Head of caudate nucleus (tissue), 42 donors: ENCODE measurements at regions not wholly inside any gene's neighbourhood (a gene's known extent, or its start where the extent isn't known, plus 50 kb on each side); places are given as distances from the start of the nearest gene placed in this dataset.
A peak's percentile ranks its signal among the peaks of the same experiment; 100 is the strongest.

ENCODE experiments used
- DNase-seq, 42 donors: peaks; one replicate each; pipeline versions ENCODE4 v3.0.0 to v3.0.0-alpha.2; 2020 to 2021; ENCODE audit warnings: mixed read lengths in 7 of 42
- intact Hi-C: fragments of 100-400 bp; cut with DNase I; formaldehyde crosslinking; loops from one replicate; pipeline ENCODE4 v1.15.0; 2022

DNA sequence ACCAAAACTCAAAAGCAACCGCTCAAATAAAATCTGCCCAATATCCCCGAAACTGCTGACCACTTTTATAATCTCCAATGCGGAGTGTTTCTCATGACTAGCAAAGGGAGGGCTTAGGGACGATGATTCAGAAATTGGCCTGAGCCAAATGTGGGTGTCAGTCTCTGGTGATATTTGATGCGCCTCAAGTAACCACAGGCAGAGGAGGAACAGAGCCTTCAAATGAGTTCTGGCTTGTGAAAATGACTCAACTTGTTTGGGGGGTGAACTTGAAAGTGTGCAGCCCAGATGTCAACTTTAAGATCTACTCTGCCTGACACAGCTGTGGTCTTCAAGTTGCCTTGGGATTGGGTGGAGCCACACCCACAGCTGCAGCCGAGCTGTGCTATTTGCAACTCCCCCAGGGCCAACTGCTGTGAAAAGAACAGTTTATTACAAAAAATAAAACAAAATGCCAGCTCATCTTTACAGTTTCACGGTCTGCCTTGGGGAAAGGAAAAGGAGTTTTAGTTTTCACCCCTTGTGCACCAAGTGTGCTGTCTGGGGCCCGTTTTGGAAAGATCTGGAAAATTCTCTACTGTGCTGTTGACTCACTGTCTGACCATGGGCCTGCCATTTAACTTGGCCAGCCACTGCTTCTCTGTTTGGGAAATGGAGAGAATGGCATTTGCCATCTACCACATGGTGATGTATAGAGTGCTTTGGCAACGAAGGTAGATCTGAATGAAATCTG, 222.1 kb downstream of the MTX2 start:
- intact Hi-C loops: loop anchor here (10.0 kb wide), 1 partner anchor 1863 kb away; no protein-coding TSS in a partner anchor
- DNase-seq: peak in 1 of 42 donors; percentile 17

DNA sequence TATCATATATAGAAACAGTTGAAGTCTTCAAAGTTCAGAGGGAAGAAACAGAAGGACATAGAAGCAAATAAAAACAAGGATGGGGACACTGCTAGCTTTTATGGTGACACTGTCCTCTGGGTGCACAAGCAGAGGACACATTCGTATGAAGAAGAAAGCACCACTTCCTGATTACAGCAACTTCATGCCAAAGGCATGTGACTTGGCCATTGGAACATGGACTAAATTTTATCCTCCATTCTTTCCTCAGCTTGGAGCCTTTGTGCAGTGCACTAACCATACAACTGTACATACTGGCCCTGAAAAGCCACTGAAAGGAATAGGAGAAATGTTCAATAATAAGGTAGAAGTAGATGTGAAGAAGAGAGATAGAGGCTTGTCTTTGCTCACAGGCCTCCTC, 223.3 kb downstream of the MTX2 start:
- no peak for DNase-seq
- intact Hi-C loops: loop anchor here (10.0 kb wide), 1 partner anchor 1862 kb away; no protein-coding TSS in a partner anchor

DNA sequence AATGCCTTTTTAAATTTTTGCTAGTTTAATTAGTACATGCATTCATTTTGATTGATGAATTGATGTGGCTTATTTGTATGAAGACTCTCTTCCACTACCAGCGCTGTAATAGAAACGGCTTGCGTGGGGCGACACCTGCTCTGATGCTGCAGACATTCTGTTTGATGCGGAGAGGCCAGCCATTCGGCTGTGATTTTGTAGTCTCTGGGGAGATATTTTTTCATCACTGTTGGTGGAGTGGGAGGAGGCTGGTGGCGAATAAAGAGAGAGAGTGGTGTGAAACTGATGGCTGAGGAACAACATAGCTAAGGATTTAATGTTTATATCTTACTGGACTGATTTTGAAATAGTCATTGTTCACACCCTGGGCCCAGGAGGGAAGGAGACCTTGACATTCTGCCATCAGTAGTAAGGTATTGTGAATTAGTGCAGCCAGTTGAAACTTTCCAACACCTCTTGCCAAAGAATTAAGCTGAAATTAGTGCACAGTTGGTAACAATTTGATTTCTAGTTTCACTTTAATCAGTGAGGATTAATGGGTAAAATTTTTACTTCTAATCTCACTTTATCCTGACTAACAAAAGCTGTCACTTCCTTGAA, 224.1 kb downstream of the MTX2 start:
- intact Hi-C loops: loop anchor here (10.0 kb wide), 1 partner anchor 1861 kb away; no protein-coding TSS in a partner anchor
- DNase-seq: peak in 24 of 42 donors; percentile 7 to 63 (median 29)

DNA sequence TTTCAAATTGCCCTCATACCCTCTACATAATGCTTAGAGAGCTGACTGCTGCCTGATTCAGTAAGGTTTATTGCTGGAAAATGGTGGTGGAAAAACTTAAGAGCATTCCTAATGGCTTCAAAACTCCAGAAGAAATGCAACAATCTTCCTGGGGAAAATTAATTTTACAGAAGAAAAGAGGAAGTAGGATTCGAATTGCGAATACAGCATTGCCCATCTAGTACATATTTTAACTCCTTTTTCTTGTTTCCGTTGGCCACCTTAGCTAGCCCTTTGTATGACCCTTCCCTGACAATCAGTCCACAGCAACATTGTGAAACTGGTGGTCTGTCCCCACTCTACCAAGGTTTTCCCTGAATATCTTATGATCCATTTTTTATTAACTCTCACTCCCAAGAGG, 224.7 kb downstream of the MTX2 start:
- intact Hi-C loops: loop anchor here (10.0 kb wide), 1 partner anchor 1861 kb away; no protein-coding TSS in a partner anchor
- no peak for DNase-seq

DNA sequence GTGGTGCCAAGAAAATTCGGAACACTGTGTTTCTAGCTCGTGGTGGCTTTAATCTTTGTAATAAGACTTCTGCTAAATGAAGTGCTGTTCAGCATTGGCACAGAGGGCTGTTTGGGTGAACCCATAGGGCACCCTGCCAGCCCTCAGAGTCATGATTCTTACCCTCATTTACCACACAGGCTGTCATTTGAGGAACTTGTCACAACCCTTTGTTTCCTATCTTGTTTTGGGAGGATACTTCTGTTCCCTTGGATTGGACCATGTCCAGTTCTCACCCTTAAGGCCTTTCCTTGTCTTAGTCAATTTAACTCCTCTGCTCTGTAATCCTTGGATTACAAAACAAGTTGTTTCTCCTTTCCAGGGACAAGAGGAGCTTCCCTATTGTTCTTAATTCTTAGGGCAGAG, 225.7 kb downstream of the MTX2 start:
- peak in 39 of 42 donors; percentile 10 to 71 (median 46) for DNase-seq
- intact Hi-C loops: loop anchor here (10.0 kb wide), 1 partner anchor 1860 kb away; no protein-coding TSS in a partner anchor

DNA sequence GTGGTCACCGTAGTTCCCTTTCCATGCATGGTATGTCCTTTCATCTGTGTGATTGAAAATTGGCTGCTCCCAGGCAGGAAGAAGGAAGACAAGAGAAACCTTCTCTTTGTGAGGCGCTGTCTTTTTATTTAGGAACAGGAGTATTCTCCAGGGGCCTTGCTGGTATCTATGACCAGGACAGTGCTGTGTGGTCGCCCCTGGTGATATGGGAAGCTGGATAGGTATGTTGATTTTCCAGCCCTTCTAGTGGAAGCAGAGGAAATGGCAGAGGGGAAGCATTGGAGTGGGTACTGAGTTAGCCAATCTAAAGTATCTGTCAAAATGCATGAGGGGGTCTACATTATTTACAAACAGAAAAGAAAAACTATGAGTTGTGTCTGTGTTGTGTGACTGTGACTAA, 226.6 kb downstream of the MTX2 start:
- intact Hi-C loops: loop anchor here (10.0 kb wide), 1 partner anchor 1859 kb away; no protein-coding TSS in a partner anchor

DNA sequence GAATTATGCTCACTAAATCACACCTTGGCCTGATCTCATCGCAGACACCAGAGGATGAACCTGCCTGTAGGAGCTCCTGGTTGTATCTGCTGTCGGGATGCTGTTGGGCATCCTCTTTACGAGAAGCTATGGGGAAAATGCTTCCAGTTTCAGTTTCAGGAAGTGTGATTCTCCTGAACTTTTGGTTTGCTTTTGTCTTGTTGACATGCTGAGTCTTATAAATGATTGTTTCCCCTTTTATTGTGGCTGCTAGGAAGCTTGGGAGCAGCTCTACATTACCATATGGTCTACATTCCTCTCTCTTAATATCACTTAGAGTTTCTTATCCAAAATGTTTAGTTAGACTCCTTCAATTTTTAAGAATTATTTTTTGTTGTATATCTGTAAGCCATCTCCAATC, 227.5 kb downstream of the MTX2 start:
- intact Hi-C loops: loop anchor here (10.0 kb wide), 1 partner anchor 1858 kb away; no protein-coding TSS in a partner anchor
- DNase-seq: no peak

More for the DNA sequence above, 226.6 kb downstream of the MTX2 start:
- no peak for DNase-seq

DNA sequence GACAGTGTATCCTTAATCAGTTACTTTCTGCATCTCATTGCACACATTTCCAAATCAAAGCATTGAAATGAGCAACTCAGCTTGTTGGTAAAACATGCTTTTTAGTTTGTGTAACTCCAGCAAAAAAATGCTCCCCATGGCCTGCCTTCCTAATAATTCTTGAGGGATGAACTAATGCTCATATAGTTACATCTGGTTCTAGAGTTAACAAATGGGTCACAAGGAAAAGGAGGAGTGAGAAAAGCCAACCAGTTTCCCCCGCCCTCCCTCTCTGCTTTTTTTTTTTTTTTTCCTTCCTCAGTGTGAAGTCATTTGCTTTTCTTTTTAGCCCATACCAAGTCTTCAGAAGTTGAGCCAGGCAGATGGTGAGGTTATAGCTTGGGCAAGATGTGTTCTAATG, 231.7 kb downstream of the MTX2 start:
- intact Hi-C loops: no loop called here
- DNase-seq: no peak

DNA sequence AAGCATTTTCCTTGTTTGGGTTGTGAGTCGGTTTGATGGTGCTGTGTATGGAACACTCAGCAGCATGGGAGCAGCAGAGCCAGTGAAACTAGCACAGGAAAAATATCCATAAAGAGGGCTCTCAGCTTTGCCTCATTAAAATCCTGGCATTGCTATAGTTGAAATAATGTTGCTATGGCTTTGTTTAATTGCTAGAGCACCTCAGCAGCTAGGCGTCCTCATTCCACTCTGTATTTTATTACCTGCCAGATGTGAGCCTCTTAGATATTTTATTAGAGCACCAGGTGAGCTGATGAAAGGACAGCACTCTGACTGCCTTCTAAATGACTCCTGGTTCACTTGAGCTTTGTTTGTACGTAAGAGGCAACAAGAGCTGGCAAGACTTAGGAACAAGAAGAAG, 232.4 kb downstream of the MTX2 start:
- DNase-seq: no peak
- intact Hi-C loops: no loop called here

DNA sequence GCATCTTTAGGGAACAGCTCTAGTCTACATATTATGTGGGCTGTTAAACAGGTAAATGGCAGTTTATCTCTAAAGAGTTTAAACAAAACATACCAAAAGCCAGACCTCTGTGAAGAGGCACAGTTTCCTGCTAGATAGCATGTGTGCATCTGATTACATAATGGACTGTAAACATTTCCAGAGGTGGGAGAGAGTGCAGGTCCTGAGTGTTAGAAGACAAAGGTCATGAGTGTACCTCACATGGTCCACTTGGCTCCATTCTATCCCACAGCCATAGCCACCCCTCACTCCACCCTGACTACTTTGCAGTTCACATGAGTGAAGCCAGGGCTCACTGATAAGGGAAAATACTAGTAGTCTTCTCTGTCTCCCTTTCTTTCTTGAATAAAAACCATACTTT, 233.4 kb downstream of the MTX2 start:
- DNase-seq: no peak

DNA sequence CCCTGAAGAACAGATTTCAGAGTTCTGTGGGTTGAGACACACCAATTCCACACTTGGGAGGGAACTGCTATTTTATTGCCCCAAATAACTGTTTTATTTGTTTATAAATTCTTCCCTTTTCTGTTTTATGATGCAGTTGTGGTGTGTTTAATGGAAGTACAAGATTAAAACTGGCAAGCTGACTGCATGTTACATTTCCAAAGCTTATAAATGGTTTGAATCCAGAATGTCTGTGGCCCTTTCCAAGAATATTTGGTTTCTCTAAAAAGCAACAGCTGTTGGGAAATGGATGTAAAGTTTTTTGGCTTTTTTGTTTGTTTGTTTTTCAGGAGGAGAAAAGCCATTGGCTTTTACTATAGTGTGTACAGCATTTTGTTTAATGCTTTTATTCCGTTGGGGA, 234.5 kb downstream of the MTX2 start:
- intact Hi-C loops: no loop called here
- no peak for DNase-seq

More for the DNA sequence above, 233.4 kb downstream of the MTX2 start:
- intact Hi-C loops: no loop called here

DNA sequence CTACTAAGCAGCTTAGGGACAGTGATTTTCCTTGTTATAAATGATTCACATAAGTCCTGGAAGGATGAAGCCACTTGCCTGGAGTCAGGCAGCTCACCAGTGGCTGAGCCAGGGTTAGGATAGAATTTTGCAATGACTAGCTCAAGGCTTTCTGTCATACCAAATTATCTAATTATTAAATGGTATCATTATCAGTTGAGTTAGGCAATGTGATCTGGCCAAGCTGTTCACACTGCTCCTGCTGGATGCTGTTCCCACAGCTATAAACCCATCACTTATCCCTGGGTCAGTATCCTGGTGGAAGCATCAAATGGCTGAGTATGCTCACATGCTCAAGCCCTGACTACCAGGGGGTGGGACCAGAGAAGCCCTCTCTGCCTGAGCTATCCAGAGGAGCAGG, 235.2 kb downstream of the MTX2 start:
- DNase-seq: no peak
- intact Hi-C loops: no loop called here

DNA sequence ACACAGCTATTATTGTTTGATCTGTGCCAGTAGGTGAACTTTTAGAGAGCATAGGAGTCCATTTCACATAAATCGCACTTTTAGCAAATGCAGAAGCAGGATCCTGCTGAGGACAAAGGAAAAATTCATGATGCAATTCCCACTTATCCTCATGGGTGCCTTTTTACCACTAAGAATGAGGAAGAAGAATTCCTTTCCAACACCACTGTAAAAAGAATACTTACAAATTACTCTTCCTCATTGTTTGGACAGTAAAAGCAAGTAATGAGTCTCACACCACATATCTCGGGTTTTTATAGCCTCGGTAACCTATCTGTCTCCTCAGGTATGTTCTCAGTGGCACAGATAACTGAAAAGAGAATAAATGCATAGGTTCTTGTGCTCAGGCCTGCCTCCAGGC, 238.5 kb downstream of the MTX2 start:
- no peak for DNase-seq
- intact Hi-C loops: no loop called here

DNA sequence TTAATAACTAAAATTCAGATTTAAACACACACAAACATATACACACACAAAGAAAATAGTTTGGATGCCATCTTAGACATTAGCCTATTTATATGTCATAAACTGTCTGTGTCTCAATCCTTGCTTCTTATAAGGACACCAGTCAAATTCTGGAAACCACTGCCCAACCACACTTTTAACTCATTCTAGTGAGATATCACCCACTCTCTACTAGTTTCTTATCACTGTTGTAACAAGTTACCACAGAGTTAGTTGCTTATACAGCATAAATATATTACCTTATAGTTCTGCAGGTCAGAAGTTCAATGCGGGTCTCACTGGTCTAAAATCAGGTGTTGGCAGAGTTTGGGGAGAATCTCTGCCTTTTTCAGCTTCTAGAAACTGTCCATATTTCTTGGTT, 239.1 kb downstream of the MTX2 start:
- no peak for DNase-seq
- intact Hi-C loops: no loop called here

DNA sequence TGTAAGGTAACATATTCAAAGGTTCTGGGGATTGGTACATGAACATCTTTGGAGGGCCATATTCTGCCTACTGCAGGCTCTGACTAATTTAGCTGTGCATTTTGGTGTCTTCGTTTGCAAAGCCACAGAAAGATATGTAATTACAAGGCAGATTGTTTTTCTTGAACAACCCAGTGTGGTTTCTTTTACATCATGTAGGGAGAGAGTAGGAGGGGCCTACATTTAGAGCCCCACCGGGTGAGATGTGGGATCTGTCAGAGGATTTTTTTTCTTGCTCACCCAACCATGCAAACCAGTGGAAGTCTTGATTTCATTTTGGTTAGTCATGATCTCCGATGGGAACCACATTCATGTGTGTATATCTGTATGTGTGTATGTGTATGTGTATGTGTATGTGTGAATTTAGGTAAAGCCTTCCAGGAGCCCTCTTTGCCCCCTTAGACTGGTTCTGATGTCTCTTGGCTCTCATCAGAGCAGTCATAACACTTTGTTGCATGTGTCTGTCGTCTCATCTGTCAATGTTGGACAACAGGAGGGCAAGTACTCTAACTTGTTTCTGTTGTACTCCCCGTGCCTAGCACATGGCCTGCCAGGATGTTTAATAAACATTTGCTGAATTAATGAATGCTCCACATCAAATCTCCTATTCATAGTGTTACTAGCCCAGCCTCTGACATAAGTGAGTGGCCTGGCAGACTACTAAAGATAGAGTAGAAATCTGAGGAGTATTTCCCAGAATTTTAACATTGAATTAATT, 239.9 kb downstream of the MTX2 start:
- intact Hi-C loops: no loop called here
- no peak for DNase-seq

DNA sequence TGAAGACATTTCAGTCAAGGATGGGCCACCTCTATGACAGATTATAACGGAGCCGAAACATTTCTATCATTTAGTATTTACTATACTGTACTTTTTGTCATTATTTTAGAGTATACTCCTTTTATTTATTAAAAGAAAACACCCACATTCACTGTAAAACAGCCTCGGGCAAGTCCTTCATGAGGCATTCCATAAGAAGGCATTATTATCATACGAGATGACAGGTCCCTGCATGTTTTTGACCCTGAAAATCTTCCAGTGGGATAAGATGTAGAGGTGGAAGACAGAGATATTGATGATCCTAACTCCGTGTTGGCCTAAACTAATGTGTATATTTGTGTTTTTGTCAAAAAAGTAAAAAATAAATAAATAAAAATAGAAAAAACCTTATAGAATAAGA, 245.0 kb downstream of the MTX2 start:
- intact Hi-C loops: no loop called here
- DNase-seq: no peak

DNA sequence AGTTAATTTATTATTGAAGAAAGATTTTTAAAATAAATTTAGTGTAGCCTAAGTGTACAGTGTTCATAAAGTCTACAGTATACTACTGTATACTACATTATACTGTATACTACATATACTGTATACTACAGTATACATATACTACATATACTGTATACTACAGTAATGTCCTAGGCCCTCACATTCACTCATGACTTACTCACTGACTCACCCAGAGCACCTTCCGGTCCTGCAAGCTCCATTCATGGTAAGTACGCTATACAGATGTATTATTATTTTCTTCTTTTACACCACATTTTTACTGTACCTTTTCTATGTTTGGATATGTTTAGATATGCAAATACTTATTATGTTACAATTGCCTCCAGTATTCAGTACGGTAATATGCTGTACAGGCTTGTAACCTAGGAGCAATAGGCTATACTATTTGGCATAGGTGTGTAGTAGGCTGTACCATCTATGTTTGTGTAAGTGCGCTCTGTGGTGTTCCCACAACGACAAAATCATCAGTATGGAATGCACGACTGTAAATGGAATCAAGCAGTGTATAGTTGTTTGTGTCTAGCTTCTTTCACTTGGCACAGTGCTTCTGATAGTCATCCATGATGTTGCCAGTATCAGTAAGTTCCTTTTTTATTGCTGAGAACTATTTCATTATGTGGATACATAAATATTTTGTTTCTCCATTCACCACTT, 245.7 kb downstream of the MTX2 start:
- DNase-seq: no peak
- intact Hi-C loops: no loop called here

DNA sequence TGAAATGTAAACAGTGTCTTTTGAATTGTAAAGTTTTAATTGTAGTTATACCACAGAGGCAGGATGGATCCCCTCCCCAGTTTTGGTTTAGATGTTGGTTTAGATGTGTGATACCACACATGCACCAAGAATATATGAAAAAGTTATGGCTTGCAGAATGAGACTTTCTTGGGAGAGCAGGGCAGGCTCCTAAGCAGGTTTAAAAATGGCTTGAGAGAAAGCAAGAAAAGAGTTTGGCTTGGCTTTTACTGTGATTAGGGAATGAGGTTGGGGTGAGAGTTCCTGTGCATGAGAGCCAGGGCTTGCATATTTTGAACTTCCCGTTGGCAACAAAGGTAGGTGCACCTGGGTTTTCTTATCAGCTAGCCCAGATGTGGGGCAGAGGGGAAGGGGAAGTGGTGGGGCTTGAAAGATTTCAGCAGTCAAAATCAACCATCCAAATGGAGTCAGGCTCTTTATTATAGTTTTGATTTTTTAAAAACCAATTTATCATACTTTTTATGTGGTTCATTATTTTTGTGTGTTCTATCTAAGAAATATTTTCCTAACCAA, 246.9 kb downstream of the MTX2 start:
- no peak for DNase-seq
- intact Hi-C loops: no loop called here

DNA sequence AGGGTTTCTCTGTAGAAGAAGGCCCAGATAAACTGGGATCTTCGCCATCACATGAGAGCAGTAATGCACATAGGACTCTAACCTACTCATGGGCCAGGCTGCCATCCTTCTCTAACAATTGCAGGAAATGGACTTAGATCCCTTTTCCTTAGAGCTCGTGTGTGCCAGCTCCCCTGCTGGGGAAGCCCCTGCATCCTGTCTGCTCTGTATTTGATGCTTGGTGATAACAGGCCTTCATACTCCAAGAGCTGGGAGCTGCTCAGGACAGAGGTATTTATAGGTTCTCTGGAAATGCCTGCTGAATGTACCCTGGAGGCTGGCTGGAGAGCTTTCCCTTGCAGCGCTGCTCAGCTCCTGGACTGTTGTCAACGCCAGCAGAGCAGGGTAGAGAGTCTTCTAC, 249.6 kb downstream of the MTX2 start:
- intact Hi-C loops: no loop called here
- DNase-seq: peak in 1 of 42 donors; percentile 37
